Loucy (cell line): ENCODE measurements at regions not wholly inside any gene's neighbourhood (a gene's known extent, or its start where the extent isn't known, plus 50 kb on each side); places are given as distances from the start of the nearest gene placed in this dataset.

ENCODE experiments used
- H2AFZ ChIP-seq: fragments of 200-600 bp; sonication (generic); 2 replicates; pipeline ENCODE4 v1.6.0; 2016; ENCODE audit warnings: antibody characterized with exemption, mild to moderate bottlenecking, low read length, moderate library complexity
- H3F3A ChIP-seq: fragments of 200-600 bp; 2 replicates; pipeline ENCODE4 v1.6.0; 2016; ENCODE audit warnings: antibody characterized with exemption, low read depth, mild to moderate bottlenecking
- H3K27me3 ChIP-seq: fragments of 200-600 bp; sonication (generic); 2 replicates; pipeline ENCODE4 v1.6.1; 2014; ENCODE audit warnings: low read length, mild to moderate bottlenecking; ENCODE audit not compliant: insufficient read depth, poor library complexity, severe bottlenecking
- H3K36me3 ChIP-seq: fragments of 200-600 bp; sonication (generic); 2 replicates; pipeline ENCODE4 v1.6.1; 2016; ENCODE audit warnings: low read length; ENCODE audit not compliant: insufficient read depth
- H3K4me1 ChIP-seq: fragments of 200-600 bp; sonication (generic); 2 replicates; pipeline ENCODE4 v1.5.1; 2014; ENCODE audit warnings: low read length, mild to moderate bottlenecking; ENCODE audit not compliant: insufficient read depth, poor library complexity, severe bottlenecking
- H3K4me2 ChIP-seq: fragments of 200-600 bp; sonication (generic); 2 replicates; pipeline ENCODE4 v1.6.0; 2014; ENCODE audit warnings: antibody characterized with exemption, low read length, low read depth, mild to moderate bottlenecking; ENCODE audit not compliant: poor library complexity, severe bottlenecking
- H3K4me3 ChIP-seq: fragments of 200-600 bp; sonication (generic); 2 replicates; pipeline ENCODE4 v1.5.1; 2014; ENCODE audit warnings: low read length, mild to moderate bottlenecking, mixed read lengths; ENCODE audit not compliant: poor library complexity, severe bottlenecking
- H3K79me2 ChIP-seq: fragments of 200-600 bp; sonication (generic); 2 replicates; pipeline ENCODE4 v1.6.1; 2014; ENCODE audit warnings: low read length; ENCODE audit not compliant: insufficient read depth
- H3K9ac ChIP-seq: fragments of 200-600 bp; sonication (generic); 2 replicates; pipeline ENCODE4 v1.6.0; 2014; ENCODE audit warnings: mild to moderate bottlenecking, low read depth, low read length, moderate library complexity; ENCODE audit not compliant: poor library complexity, severe bottlenecking
- H3K9me2 ChIP-seq: fragments of 200-600 bp; sonication (generic); replicated peaks from 2 replicates; pipeline ENCODE4 v1.6.1; 2016; ENCODE audit warnings: low read depth, low read length, mixed read lengths
- H3K9me3 ChIP-seq: fragments of 200-600 bp; sonication (generic); 2 replicates; pipeline ENCODE4 v1.6.1; 2014; ENCODE audit warnings: mild to moderate bottlenecking, antibody characterized with exemption, low read length, low read depth; ENCODE audit not compliant: insufficient read depth
- H4K20me1 ChIP-seq: fragments of 200-600 bp; sonication (generic); 2 replicates; pipeline ENCODE4 v1.6.0; 2014; ENCODE audit warnings: antibody characterized with exemption, low read length, mild to moderate bottlenecking; ENCODE audit not compliant: insufficient read depth, poor library complexity, severe bottlenecking
- EZH2phosphoT487 ChIP-seq: fragments of 200-600 bp; IDR thresholded peaks from 2 replicates; pipeline ENCODE4 v1.6.1; 2018; ENCODE audit warnings: antibody characterized with exemption, mild to moderate bottlenecking, moderate library complexity, borderline replicate concordance
- TF ChIP-seq, protein P1 (sequence below): fragments of 200-600 bp; sonication (generic); conservative IDR thresholded peaks from 2 replicates; pipeline ENCODE4 v1.5.1; 2014; ENCODE audit warnings: mild to moderate bottlenecking, antibody characterized with exemption, low read length

DNA sequence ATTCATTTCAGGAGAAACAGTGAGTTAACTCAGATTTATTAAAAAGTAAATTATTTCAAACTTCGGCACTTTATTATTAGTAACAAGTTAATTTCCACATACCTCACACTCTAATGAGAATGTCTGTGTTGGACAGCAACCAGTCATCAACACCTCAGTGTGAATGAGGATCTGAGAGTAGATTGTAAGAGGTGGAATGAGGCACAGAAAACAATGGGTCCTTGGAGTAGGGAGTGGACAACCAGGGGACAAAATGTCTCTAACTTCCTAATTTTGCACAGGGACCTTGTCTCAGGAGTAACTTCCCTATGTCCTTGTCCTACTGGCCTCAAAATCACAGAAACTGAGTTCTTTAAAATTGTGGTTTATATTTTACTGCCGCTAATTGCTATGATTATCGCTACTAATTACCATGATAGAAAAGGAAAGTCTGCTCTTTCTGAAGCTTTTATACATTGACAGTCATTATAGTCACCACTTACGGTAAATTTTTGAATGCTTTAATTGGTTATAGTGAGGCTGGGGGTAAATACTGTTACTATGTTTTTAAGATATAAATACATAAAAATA is 82.2 kb upstream of the LRPPRC start:
- TF ChIP-seq, protein P1, sequence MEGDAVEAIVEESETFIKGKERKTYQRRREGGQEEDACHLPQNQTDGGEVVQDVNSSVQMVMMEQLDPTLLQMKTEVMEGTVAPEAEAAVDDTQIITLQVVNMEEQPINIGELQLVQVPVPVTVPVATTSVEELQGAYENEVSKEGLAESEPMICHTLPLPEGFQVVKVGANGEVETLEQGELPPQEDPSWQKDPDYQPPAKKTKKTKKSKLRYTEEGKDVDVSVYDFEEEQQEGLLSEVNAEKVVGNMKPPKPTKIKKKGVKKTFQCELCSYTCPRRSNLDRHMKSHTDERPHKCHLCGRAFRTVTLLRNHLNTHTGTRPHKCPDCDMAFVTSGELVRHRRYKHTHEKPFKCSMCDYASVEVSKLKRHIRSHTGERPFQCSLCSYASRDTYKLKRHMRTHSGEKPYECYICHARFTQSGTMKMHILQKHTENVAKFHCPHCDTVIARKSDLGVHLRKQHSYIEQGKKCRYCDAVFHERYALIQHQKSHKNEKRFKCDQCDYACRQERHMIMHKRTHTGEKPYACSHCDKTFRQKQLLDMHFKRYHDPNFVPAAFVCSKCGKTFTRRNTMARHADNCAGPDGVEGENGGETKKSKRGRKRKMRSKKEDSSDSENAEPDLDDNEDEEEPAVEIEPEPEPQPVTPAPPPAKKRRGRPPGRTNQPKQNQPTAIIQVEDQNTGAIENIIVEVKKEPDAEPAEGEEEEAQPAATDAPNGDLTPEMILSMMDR, result no peak
- no peak for TF ChIP-seq EZH2phosphoT487
- no peak overlapping the region for H3K4me3 ChIP-seq
- H2AFZ ChIP-seq, result no peak overlapping the region

DNA sequence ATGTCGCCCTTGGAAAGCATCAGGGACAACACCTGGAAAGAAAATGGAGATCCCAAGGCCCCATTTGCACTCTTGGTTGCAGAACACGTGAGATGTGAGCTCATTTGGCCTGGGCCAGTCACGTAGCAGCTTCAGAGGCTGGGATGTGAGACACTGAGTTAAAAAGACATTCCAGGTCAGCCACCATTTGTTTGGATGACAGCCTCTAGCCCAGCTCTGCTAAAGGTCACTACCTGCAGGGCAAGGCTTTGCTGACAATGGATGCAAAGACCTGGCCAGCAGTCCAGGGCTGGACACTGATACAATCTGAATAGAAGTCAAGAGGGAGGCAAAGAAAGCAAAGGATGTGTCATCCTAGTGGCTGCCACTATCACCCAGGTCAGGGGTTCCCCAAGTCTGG is 83.9 kb upstream of the LRPPRC start:
- no peaks in the 10 kb centered on the region for H3K79me2 ChIP-seq
- no peaks in the 10 kb centered on the region for H3K9me2 ChIP-seq
- no peak overlapping the region for H3K9ac ChIP-seq
- H4K20me1 ChIP-seq, result no peaks in the 10 kb centered on the region
- no peak overlapping the region for H3K4me2 ChIP-seq
- H2AFZ ChIP-seq, result peak overlapping the region; percentile 46
- H3K4me1 ChIP-seq, result no peaks in the 10 kb centered on the region
- H3K36me3 ChIP-seq, result no peaks in the 10 kb centered on the region
- no peaks in the 10 kb centered on the region for H3F3A ChIP-seq
- TF ChIP-seq, protein P1, result no peak
- no peaks in the 10 kb centered on the region for H3K27me3 ChIP-seq
- H3K4me3 ChIP-seq, result no peak overlapping the region
- no peaks in the 10 kb centered on the region for H3K9me3 ChIP-seq

More for the DNA sequence above, 82.2 kb upstream of the LRPPRC start:
- no peaks in the 10 kb centered on the region for H4K20me1 ChIP-seq
- H3K9me2 ChIP-seq, result no peaks in the 10 kb centered on the region
- H3K79me2 ChIP-seq, result no peaks in the 10 kb centered on the region
- H3K27me3 ChIP-seq, result no peaks in the 10 kb centered on the region
- H3K9ac ChIP-seq, result no peak overlapping the region
- H3K4me2 ChIP-seq, result no peak overlapping the region
- H3F3A ChIP-seq, result no peaks in the 10 kb centered on the region
- no peaks in the 10 kb centered on the region for H3K9me3 ChIP-seq
- no peaks in the 10 kb centered on the region for H3K36me3 ChIP-seq
- no peaks in the 10 kb centered on the region for H3K4me1 ChIP-seq

- H3K4me2 ChIP-seq, result no peak overlapping the region
- H2AFZ ChIP-seq, result no peak overlapping the region
- H3K9me2 ChIP-seq, result no peaks in the 10 kb centered on the region
- no peak overlapping the region for H3K9ac ChIP-seq
- no peaks in the 10 kb centered on the region for H3K27me3 ChIP-seq
- H3K79me2 ChIP-seq, result no peaks in the 10 kb centered on the region
- TF ChIP-seq EZH2phosphoT487, result no peak
- TF ChIP-seq, protein P1, result no peak
- no peaks in the 10 kb centered on the region for H3F3A ChIP-seq
- no peaks in the 10 kb centered on the region for H3K36me3 ChIP-seq
- H3K9me3 ChIP-seq, result no peaks in the 10 kb centered on the region
- H3K4me3 ChIP-seq, result no peak overlapping the region
- H3K4me1 ChIP-seq, result peaks cover 9% of the 10 kb centered on the region
- H4K20me1 ChIP-seq, result no peaks in the 10 kb centered on the region
These were observed 85.6 kb upstream of the PPM1B start for GRCh38 chr2:44083054-44083453.
